ELF-1 (cell line): ENCODE measurements at regions not wholly inside any gene's neighbourhood (a gene's known extent, or its start where the extent isn't known, plus 50 kb on each side); places are given as distances from the start of the nearest gene placed in this dataset.
"Not testable (repeated sequence)": the region's sequence is repeated elsewhere in the genome, so short reads cannot be mapped to it uniquely, and the experiment has no call there.

Experiments used
- DNase-seq: peaks from one replicate; pipeline ENCODE4 v3.0.0-alpha.2; 2016; ENCODE audit warnings: low read depth, low spot score

GRCh38 chr3:25895443-25895842 is 105.6 kb downstream of the OXSM start:
- DNase-seq, result no peak

- peak; percentile 41 for DNase-seq
Observed at GRCh38 chr3:25897019-25897418, 107.1 kb downstream of the OXSM start.

- DNase-seq, result no peak
Observed at GRCh38 chr3:25899352-25900101, 109.6 kb downstream of the OXSM start.

DNA sequence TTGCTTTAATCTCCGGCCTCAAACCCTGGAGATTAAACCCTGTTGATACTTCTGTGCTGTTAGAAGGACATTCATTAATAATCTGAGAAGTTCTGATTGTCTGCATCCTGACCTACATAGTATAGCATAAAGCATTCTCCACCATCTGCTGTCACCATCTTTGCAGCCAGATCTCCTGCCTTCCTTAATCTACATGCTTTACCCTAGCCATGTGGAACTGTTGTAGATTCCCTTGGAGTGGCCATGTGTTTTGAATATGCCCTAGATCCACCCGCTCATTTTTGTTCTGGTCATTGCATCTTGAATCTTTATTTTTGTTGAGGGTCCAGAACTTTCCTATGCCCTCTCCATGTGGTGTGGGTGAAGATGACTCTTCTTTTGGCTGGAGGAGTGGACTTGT is 110.3 kb downstream of the OXSM start:
- no peak for DNase-seq

- DNase-seq, result no peak
Observed at GRCh38 chr3:25901796-25902195, 111.9 kb downstream of the OXSM start.

GRCh38 chr3:25902586-25902985 is 112.7 kb downstream of the OXSM start:
- DNase-seq, result no peak

GRCh38 chr3:25903371-25904129 is 113.7 kb downstream of the OXSM start:
- DNase-seq, result no peak

DNA sequence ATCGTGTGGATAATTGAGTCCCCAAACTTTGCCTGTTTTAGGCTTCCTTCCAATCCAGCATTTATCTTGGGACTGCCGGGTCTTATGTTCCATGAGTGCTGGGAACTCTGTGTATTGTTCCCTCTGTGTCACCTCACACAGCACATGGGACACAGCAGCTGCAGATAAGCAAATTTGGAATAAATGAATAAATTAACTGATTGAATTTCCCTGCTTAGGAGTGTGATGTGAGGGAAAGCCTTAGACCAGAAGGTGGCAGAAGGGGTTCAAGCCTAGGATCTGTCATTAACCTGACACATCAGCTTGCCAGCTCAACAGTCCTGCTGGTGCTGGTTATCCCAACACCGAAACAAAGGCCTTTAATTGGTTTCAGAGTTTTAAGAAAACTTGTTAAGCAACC is 114.3 kb downstream of the OXSM start:
- DNase-seq, result no peak

DNA sequence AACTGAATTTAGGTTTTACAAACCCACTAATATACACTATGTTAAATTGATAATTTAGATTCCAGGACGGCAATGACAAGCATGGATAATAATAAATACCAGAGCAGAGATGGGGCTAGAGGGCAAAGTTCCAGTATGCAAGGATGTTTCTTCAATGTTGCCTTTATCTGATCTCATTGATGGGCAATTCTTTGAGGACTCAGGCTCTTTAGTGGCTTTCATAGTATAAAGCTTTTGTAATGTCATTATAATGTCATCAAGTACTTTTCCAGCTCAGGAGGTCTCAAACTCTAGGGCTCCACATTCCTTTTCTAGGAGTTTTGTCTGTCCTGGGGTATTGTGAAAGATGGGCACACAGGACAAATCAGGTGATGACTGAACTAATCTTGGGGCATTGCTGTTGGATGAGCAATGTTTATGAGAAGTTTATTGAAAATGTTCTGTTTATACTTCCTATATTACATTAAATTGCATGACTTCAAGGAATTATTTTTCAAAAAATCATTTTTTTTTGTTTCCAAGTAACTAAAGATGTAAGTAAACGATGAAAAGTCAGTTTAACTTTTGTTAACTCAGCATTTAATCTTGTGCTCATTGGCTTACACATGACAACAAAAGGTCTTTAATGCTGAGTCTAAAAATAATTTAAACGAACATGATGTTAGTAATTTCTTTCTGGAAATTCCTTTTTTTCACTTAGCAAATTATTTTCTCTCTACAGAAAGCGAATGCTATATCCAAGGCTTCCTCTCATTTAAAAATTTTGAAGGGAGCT is 116.4 kb downstream of the OXSM start:
- DNase-seq, result no peak

- no peak for DNase-seq
Observed at GRCh38 chr3:25907081-25907480, 117.2 kb downstream of the OXSM start.

DNA sequence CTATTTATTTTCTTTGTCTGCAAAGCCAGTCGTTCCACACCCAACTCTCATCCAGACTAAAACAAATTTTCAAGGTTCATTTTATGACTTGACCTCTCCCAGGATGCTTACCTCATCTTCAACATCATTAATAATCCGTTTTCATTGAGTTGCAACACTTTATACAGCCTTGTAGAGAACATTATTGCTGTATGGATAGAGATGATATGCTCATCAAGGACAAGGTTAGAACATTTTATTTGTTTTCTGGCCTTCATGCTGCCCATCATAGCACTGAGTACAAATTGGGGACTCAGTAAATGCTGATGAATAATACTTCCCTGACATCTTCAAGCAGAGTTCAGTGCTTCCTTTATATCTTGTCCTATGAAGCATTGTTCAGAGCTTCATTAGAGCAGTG is 120.2 kb downstream of the OXSM start:
- DNase-seq, result no peak

DNA sequence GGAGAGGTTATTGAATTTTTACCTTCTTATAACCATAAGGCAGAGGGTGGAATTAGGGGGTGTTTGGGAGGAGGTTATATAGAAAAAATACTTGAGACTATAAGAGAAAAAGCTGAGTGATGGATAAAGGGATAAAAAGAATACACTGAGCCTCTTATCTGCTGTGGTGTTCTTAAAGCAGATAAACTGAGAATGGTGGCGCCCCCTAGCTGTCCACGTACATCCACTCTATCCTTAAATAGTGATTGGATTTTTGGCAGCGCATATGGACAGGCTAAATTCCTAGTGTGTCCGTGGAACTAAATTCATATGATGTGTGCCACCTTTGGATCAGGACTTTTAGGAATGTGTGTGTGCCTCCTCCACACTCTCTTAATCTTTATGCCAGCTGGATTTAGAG is 121.1 kb downstream of the OXSM start:
- DNase-seq, result no peak

GRCh38 chr3:25911525-25912295 is 121.8 kb downstream of the OXSM start:
- no peak for DNase-seq

DNA sequence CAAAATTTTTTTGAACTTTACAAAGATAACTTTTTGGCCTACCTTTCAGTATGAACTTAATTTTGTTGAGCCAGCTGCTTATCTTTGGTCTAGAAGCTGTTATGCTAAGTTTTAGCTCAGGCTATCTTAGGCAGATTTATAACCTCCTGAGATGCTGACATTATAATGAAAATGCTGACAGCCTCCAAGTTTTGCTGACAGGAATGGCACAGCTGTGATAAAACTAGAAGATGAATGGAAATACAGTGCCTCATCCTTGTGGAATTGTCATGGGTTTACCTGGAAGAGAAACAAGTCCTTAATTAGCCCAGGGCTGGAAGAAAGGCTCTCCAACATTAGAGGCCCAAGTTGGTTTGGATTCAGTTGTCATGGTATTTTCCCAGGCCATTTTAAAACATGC is 123.3 kb downstream of the OXSM start:
- DNase-seq, result no peak

DNA sequence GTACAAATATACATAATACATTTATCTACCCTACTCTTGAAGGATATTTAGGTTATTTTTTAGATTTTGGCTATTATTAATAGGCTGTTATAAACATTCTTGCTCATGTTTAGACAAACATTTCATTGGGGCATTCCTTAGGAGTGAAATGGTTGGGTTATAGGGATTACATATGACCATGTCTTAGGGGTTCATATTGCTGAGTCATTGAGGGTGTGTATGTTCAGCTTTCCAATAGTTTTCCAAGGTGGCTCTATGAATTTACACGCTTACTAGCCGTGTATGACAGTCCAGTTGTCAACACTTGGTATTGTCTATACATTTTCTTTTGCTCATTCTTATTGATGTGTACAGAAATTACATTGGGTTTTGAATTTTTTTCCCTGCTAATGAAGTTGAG is 125.8 kb downstream of the OXSM start:
- no peak for DNase-seq

GRCh38 chr3:25916321-25916720 is 126.4 kb downstream of the OXSM start:
- DNase-seq, result no peak

- DNase-seq, result not testable (repeated sequence)
Observed at GRCh38 chr3:25931967-25932366, 142.1 kb downstream of the OXSM start.

- no peak for DNase-seq
Observed at GRCh38 chr3:25938566-25939325, 148.9 kb downstream of the OXSM start.

DNA sequence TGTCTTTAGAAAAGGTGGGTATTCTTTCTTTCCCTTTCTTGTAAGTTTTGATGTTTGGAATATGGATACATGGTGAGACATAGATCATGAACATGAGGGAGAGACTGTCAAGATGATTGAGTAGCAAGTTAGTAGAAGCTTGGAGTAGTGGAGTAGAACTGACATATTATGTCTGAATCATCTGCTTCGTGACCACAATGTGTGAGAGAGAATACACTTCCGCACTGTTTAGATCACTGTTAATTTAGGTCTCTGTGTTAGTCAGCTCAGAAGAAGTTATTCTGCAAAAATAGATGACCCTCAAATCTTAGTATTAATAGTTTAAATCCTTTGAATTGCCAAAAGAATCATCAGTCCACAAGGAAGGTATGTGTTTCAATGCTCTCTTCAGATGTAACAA is 151.0 kb downstream of the OXSM start:
- no peak for DNase-seq

DNA sequence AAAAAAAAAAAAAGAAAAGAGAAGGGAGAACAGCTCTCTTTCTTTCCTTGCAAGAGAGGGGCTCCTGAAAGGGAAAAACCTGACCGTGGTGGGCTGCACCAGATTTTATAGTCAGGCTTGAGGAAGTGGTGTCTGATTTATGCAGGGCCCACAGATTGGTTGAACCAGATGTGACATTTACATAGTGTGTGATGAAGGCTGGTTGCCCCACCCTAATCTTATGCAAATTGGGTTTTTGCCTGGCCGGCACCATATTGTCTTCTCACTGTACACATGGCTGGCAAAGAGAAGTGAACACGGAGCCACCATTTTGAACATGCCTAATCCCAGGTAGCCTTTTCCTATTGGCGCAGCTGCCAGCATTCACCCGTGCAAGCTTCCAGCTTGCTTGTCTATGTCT is 154.4 kb downstream of the OXSM start:
- no peak for DNase-seq

- no peak for DNase-seq
Observed at GRCh38 chr3:25945366-25945765, 155.5 kb downstream of the OXSM start.
